Transverse colon (tissue), 4 donors: ENCODE measurements at regions not wholly inside any gene's neighbourhood (a gene's known extent, or its start where the extent isn't known, plus 50 kb on each side); places are given as distances from the start of the nearest gene placed in this dataset.

Experiments
- CTCF ChIP-seq, 5 experiments: fragments of 200-600 bp in 3 of 5; fragments of 450-650 bp in 2 of 5; sonication (generic) in 3 of 5; IDR thresholded peaks; 1 replicate in 2 of 5; 2 replicates in 3 of 5; pipeline ENCODE4 v1.5.1; 2016 to 2017; ENCODE audit warnings: antibody characterized with exemption in 5 of 5, inconsistent platforms in 3 of 5, mild to moderate bottlenecking in 2 of 5, moderate library complexity in 1 of 5
- POLR2AphosphoS5 ChIP-seq, 3 donors: sonication (generic); formaldehyde crosslinking; IDR thresholded peaks; one replicate each; pipeline ENCODE4 v1.6.1; 2016; ENCODE audit warnings: antibody characterized with exemption in 3 of 3

GRCh38 chr13:31588316-31588715, 151.0 kb upstream of the RXFP2 start:
- no peak for TF ChIP-seq CTCF (IDR thresholded peaks at IDR 0.05)
- TF ChIP-seq POLR2AphosphoS5 (IDR thresholded peaks at IDR 0.05): peak in 1 of 3 donors; percentile 24
